H1 (cell line): ENCODE measurements at regions not wholly inside any gene's neighbourhood (a gene's known extent, or its start where the extent isn't known, plus 50 kb on each side); places are given as distances from the start of the nearest gene placed in this dataset.
"Not testable (repeated sequence)": the region's sequence is repeated elsewhere in the genome, so short reads cannot be mapped to it uniquely, and the experiment has no call there.

ENCODE experiments used
- CHD1 ChIP-seq: IDR thresholded peaks from 2 replicates; pipeline ENCODE4 v1.6.1; 2012; ENCODE audit warnings: low read depth, low read length, improper control_type of control experiment
- CTCF ChIP-seq, 3 experiments: IDR thresholded peaks; 1 replicate in 2 of 3; 2 replicates in 1 of 3; pipeline versions ENCODE4 v1.5.1 to v1.6.1; 2011; ENCODE audit warnings: low read length in 3 of 3, mild to moderate bottlenecking in 3 of 3, inconsistent platforms in 2 of 3, low read depth in 1 of 3, moderate library complexity in 1 of 3; ENCODE audit not compliant: insufficient read depth in 1 of 3; ENCODE audit errors: control extremely low read depth in 1 of 3
- EGR1 ChIP-seq: IDR thresholded peaks from 2 replicates; pipeline ENCODE4 v1.6.1; 2011; ENCODE audit warnings: low read depth, low read length, borderline replicate concordance
- HDAC6 ChIP-seq: IDR thresholded peaks from one replicate; pipeline ENCODE4 v1.7.1; 2012; ENCODE audit warnings: low read depth, mild to moderate bottlenecking, inconsistent platforms, low read length, moderate library complexity
- JUN ChIP-seq: IDR thresholded peaks from 2 replicates; pipeline ENCODE4 v1.6.1; 2011; ENCODE audit warnings: low read depth, mild to moderate bottlenecking, improper control_type of control experiment, low read length
- POLR2AphosphoS5 ChIP-seq: IDR thresholded peaks from 2 replicates; pipeline ENCODE4 v1.6.1; 2011; ENCODE audit warnings: low read depth, low read length
- POU5F1 ChIP-seq: IDR thresholded peaks from 2 replicates; pipeline ENCODE4 v1.6.1; 2011; ENCODE audit warnings: low read depth, mild to moderate bottlenecking, low read length, moderate library complexity
- SP1 ChIP-seq: IDR thresholded peaks from 2 replicates; pipeline ENCODE4 v1.6.1; 2011; ENCODE audit warnings: low read depth, low read length
- TAF1 ChIP-seq: IDR thresholded peaks from 2 replicates; pipeline ENCODE4 v1.6.1; 2011; ENCODE audit warnings: mild to moderate bottlenecking, low read depth, low read length
- TEAD4 ChIP-seq: IDR thresholded peaks from 2 replicates; pipeline ENCODE4 v1.6.1; 2012; ENCODE audit warnings: low read depth, low read length, inconsistent platforms, mixed read lengths

- peak; percentile 30 to 45 (median 35) for TF ChIP-seq CTCF (IDR thresholded peaks at IDR 0.05; ENCODE audit: control extremely low read depth in 1 of 3, insufficient read depth in 1 of 3, low read depth in 1 of 3, low read length in 3 of 3)
- not testable (repeated sequence) for TF ChIP-seq CHD1, JUN, EGR1, SP1, POLR2AphosphoS5, TAF1, POU5F1, TEAD4, HDAC6
These were observed 58.9 kb downstream of the GOLGA6L7 start for GRCh38 chr15:28789401-28790114.
